ENCODE measurements at regions not wholly inside any gene's neighbourhood (a gene's known extent, or its start where the extent isn't known, plus 50 kb on each side); places are given as distances from the start of the nearest gene placed in this dataset.

DNA sequence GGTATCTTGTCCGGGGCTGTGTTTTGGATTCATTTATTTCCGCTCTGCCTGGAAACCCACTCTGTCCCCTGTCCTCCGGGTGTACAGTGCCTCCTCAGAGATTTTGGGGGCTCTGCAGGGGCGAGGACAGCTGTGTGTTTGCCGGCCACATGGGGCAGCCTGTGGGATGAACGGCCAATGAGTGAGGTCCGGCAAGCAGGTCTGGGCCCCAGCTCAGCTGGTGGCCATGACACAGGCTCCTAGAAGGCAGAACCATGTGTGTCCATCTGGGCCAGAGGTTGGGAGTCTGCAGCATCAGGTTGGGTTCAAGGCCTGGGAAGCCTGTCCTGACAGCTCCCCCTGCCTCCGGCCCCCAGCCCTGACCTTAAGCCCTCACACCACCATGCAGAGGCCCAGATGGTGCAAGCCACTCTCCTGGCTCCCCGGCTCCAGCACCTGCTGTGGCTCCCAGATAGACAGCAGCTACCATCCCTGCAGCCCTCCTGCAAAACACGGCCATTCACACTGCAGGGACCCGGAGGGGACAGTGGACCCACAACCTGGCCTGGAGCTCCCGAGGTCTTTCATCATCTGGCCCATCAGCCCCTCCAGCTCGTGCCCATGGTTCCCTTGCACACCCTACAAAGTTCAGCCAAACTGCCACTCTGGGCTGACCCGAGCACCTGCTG lies 220.1 kb upstream of the C14orf180 start:
- no peak for DNase-seq

DNA sequence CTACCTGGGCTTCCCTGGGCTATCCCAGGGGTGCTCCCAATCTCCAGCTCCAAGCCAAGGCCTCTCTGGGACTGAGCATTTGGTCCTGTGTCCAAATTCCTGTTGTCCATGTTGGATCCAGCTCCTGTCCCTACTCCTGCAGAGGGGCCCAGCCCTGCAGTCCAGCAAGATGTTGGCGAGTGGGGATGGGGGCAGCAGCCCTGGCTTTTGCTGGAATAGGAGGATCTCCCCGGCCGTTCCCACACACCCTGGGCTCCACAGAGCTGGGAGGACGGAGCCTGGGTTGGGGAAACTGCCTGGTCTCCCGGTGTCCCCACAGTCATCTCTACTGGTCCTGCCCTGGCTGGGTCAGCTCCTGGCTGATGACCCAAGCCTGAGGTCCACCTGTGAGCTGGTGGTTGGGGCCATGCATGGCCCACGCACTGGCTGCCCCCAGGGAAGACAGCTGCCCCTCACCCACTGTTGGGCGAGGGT lies 219.6 kb upstream of the C14orf180 start:
- no peak for DNase-seq

DNA sequence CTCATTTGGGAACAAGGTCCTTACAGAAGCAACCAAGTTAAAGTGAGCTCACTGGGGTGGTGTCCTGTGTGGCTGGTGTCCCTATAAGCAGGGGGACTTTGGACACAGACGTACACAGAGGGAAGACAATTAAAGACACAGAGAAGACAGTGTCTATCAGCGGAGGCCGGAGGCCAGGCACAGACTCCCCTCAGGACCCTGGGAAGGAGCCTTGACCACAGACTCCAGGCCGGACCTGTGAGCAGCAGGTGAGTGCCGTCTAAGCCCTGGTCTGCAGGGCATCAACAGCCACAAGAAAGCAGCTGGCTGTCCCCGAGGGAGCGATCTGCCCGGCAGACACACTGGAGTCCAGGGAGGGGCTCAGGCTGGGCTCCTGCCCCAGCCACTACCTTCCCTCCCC lies 219.1 kb upstream of the C14orf180 start:
- no peak for DNase-seq

DNA sequence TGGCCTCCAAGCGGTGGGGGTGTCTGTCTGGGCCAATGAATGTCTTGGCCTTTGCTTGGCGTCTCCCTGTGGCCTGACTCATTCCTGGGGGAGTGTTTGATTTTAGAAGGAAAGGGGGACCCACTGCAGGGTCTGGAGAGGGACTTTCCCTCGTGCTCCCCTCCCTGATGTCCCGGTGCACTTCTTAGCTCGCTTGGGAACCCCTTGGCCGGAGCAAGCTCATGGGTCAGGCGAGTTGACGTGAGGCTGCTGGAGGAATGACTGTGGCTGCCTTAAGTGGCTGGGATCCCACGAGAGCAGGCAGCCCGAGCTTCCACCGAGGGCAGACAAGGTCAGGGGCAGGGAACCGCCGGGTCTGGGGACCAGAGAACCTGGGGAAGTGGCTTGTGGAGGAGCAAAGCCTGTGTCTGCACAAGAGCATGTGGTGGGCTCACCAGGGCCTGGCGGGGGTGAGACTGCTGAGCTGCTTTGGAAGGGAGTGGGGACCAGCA lies 218.4 kb upstream of the C14orf180 start:
- DNase-seq = no peak

DNA sequence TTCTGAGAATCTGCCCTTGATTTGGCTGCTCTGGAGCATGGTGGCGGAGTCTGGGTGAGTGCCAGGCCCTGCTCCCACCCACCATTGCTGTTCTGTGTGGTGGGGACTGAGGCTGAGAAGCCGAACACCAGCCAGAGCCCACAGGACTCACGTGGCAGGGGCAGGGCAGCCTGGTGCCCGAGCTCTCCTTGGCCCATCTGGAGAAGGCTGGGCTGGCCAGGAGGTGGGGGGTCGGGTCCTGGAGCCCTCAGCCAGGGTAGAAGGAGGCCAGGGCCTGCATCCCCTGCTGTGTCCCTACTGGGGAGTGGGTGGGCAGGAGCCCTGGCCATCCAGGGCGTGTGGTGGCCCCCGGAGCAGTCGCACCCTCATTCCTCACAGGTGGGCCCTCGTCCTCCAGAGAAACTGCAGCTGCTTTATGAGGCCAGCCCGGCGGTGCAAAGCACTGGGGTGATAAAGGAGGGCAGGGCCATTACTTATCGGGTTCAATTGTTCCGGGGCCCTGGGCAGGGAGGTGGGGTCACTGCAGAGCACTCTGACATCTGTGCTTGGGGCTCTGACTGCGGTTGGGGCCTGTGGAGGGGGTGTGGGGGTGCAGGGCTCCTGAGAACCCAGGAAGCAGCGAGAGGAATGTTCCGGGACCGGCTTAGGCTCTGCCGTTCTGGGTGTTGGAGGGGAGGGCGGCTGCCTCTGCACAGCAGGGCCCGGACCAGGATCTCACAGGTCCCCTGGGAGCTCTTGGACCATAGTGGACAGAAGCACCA lies 217.5 kb upstream of the C14orf180 start:
- no peak for DNase-seq

DNA sequence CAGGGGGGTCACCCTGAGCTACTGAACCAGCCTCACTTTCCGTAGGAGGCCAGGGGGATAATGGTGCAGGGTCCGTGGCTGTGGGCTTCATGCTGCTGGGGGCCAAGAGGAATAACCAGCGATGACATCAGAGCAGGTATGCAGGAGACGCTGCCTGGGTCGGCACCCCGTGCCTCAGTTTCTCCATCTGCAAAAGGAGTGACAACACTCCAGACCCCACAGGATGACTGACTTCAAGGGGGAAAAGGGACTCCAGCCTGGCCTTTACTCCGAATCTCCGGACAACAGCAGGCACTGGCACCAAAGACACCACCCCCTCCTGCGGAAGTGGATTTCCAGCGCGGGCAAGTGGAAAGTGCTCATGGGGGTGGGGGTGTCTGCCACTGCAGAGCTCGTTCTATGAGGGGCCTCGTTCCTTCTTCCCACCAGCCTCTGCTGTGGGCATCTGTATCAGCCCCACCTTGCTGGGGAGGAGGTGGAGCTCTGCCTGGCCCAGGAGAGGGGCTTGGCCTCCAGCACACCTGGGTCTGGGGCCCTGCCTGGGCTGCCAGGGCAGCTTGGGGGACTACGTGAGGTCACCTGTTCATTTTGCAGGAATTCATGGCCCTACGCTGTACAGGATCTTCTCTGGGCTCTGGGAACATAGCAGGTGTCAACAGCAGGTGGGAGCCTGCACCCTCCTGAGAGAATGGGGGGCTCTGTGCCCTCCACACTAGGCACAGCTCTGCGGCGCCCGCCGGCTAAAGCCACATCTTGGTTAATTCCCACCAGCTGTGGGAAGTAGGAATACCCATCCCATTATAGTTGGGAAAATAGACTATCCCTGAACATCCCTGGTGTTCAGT lies 216.6 kb upstream of the C14orf180 start:
- no peak for DNase-seq

DNA sequence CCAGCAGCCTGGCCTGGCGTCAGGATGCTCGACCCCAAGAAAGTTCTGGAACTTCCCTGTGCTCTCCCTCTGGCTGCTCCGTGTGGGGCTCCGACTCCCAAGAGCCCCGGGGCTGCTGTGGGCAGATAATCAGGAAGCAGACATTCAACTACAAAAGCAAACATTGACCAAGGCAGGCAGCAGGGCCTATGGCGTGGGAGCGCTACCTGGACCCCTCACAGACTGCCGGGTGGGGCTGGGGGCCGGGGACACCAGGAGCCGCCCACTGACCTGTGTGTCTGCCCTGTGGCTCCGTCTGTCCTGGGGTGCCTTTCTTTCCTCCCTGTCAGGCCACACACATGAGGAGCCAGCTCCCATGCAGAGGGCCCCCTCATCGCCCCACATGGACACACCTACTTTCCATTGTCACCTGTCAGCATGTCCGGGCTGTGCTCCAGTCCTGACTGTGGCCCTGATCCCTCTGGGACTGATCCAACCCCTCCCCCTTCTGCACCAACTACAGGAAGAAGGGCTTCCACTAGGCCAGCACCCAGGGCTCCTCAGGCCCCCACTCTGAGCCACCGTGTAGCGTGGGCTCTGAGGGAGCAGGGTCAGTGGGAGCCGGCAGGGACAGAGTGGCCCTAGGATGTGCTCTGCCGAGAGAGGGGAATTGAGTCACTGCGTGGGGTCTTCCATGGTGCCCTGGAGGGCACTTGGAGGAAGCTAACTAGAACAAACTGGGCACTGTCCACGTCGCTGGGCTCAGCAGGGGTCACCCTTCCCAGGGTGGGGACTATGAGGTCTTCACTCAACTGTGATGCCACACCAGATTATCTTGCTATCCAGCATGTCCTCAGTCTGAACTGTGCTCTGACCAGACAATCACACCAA lies 215.4 kb upstream of the C14orf180 start:
- no peak for DNase-seq

DNA sequence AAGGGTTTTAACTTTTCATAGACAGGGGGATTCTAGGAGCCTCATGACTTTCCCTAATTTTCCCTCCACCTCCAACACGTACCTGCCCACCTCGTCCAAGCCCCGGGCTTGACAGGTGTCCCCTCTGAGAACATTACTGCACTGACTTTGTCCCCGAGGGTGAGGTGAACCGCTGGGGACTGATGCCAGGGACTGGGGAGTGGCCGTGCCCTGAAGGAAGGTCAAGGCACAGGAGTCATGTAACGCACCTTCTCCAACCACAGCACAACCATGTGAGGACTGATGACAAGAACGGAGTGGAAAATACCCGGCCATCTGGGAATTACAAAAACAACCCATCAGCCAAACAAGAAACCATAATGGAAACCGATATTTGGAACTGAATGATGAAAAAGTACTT lies 214.7 kb upstream of the C14orf180 start:
- DNase-seq = no peak

DNA sequence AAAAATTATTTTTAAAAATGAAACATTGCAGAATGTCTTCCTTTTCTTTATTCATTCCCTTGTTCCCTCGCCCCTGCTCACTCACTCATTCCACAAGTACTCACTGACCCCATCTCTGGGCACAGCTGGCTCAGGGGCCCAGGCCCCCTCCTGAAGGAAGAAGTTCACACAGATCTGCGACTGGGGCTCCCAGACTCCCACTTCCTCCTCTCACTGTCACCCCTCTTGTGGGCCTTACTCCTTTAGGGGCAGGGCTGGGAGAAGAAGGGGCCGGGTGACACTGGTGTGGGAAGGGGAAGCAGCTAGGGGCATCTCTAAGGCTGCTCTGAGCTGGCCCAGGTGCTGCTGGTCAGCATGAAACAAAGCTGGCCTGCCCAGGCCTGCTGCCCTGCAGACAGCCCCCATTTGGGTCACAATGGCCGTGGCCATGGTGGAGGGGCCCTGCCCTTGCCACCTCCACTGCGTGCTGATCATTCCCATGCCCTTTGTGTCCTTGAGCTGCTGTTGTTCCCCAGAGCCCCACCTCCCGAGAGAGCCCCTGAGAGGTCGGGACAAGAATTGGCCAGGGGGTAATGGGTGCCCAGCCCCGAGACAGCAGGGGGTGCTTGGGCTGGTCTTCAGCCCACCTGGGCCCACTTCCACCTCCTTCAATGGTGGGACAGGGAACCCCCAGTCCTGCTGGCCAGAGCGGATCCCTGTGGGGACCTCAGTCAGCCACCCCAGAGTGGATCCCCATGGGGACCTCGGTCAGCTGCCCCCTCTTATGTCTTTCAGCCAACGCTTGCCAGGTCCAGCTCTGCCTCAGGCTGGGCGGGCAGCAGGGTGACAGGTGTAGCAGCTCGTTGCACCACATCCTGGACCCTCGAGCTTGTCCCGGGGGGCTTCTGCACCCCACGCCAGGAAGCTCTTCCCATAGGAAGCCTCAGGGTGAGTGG lies 212.4 kb upstream of the C14orf180 start:
- DNase-seq = no peak

DNA sequence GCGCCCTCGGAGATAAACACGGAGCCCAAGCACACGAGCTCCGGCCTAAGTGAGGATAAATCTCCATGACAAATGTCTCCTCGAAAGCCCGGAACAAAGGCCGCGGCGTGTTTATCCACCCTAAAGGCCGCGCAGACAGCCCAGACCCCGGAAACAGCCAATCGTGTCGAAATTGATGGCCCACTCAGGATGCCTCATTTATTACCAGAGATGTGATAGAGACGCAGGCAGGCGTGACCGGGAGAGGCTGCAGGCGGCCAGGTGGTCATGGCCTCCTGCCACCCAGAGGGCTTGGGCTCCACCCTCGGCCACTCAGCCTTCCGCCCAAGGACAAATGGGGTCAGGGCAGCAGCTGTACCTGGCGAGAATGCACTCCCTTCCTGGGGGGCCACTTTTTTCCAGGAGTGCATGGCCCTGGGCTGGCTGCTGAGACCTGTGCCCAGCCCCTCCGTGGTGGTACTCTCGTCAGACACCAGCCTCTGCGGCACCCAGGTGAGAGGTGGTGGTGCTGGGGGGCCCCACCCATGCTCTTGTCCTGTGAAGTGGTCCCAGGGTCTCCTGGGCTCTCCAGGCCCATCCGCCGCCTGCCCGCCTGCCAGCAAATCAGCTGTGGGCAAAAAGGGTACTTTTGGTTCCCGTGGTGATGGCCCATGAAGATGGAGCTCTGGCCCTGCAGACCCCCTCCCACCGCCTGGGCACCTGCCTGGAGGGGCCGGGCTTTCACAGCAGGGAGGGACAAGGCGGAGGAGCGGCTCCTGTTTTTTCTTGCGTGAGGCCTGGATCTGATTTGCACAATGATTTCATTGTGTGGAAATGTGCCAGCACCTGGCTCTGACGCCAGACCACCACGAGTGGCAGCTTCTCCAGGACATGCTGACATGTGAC lies 211.5 kb upstream of the C14orf180 start:
- no peak for DNase-seq

DNA sequence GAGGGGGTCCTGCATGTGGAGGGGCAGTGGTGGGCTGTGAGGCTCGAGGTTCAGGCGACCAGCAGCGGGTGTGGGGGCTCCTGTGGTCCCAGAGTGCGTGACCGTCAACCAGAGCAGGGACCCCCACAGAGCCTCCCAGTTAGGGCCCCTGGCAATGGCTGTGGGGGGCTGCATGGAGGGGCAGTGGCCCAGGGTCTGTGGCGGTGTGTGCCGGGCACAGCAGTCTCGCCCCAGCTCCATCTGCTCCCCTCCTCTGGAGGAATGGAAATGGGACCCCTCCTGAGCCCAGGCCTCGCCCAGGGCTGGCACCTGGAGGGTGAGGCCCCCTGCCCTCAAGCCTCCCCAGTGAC lies 210.8 kb upstream of the C14orf180 start:
- no peak for DNase-seq

DNA sequence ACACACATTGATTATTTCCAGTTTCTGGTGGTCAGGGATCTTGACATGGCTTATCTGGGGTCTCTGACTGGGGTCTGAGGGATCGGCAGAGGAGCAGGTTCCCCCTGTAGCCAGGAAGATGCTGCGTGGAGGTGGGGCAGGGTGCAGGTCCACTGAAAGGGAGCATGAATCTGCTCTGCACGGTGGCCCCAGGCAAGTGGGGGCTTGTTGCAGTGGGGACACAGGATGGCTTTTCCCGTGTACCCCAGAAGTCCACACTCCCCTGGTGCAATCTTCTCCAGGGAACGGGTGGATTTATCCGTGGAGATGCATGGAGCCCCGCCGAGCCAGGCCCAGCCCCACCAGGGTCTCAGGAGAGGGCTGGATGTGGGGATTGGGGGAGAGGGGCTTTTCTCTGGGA lies 210.4 kb upstream of the C14orf180 start:
- no peak for DNase-seq

DNA sequence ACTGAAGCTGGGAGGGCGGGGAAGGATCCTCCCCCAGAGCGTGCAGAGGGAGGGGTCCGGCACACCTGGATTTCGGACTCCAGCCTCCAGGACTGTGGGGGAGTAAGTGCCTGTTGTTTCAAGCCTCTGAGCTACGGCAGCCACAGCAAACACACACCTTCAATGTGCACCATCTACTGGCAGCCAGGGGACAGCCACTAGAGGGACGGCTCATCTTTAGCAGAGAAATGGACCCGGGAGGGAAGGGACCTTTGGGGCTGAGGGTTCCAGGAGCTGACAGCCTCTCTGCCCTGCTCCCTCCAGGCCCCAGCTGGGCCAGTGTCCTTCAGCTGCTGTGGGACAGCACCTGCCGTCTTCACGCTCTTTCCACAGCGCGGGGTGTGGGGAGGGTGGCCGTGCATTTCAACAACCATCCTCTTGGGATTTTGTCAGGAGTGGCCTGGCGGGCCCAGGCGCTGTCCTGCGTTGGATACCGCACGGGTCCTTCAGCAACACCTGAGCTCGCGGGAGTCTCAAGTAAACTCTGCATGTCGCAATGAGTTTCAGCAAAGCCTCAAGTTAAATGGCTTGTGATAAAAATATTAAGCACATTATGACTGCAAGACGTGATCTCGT lies 209.2 kb upstream of the C14orf180 start:
- no peak for DNase-seq

DNA sequence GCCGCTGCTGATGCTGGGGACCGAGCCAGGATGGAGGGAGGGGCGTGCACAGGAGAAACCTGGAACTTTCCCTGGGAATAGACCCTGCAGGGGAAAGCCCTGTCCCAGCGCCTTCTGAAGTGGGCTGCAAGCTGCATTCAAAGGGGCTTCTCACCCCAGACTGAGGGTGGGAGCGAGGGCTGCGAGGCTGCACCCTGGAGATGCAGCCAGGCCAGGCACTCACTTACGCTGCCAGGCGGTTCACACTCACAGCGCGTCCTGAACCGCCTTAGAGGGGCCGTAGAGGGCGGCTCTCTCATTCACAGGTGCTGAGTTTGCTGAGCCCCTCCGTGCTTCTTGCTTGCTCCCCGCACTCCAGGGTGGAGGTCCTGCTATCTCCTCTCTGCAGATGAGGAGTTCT lies 208.5 kb upstream of the C14orf180 start:
- DNase-seq = no peak

DNA sequence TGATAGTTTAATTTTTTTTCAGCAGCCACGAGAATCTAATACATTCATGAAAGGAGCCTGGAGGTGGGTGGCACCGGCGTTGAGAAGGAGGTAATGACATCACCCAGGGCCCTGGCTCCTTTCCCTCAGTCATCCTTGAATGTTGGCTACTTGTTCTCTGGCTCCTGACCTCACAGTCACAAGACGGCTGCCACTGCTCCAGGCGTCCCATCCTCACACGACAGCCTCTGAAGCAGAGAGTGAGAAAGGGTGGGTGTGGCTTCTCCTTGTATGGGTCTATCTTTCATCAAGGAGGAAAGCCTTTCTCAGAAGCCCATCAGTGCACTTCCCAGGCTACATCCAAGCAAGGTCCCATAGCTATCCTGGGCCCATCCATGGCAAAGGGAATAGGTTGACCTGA lies 207.6 kb upstream of the C14orf180 start:
- DNase-seq = no peak

DNA sequence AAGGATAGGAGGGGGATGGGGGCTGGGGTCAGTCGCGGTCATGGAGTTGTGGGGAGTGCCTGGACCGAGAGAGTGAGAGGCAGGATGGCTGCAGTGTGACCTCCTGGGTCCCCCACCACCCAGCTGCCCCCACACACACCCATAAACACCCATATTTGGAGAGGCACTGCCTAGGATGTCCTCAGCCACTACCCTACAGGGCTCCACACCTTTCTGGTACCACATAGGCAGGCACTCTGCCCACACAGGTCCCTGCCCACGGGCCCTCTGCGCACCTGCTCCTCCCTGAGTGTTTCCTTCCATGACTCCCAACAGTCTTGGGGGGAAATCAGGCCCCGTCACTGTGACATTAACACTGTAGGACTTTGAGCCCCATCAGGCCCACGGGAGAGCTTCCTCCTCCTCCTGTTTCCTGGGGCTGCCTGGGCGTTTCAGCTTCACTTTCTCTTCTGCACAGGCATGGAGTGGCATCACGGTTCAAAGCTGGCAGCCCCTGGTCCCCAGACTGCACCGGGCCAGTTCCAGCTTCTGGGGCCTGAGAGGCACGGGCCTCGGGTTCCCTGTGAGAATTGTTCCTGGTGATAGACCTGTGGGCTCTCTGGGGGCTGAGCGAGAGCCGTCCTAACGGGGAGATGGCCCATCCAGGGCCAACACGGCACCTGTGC lies 207.0 kb upstream of the C14orf180 start:
- no peak for DNase-seq

DNA sequence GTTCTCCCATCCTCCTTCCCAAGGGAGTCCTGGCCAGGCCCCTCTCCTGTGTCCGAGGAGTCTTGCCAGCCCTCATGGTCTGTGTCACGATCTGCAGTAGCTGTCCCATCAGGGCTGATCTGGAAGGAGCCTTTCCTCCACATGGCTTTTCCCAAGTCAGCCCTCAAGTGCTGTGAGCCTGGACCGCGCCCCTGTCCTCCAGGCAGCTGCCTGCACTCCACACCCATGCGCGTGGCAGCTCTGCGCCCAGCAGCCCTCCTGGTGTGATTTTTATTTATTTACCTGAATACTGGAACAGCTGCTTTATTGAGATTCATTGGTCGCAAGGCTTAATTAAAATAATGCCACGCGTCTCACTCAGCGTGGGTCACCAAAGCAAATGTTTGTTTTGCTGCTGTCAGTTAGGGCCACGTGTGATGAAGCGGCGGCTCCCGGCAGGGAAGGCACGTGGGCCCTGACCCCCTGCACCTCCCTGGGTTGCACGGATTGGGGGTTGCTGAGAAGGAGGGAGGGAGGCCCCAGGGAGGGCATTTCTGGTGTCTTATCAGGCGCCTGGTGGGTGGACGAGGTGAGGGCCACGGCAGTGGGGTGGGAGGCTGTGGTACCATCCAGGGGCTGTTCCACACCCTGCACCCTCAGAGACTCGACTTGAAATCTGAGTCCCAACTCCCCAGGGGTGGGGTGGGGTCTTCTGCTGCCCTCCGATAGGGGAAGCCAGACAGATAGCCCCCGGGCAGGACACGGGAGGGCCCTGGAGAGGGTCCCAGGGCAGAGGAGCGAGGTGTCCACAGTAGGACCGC lies 206.3 kb upstream of the C14orf180 start:
- no peak for DNase-seq
